Coronary artery (tissue), 2 donors: ENCODE measurements at regions not wholly inside any gene's neighbourhood (a gene's known extent, or its start where the extent isn't known, plus 50 kb on each side); places are given as distances from the start of the nearest gene placed in this dataset.

Experiments used
- DNase-seq: peaks from one replicate; pipeline ENCODE4 v3.0.0-alpha.2; 2017; ENCODE audit warnings: low spot score
- H3K27ac ChIP-seq, 2 donors: fragments of 200-600 bp; sonication (generic); one replicate each; pipeline ENCODE4 v1.5.1; 2016 to 2019
- H3K4me3 ChIP-seq: fragments of 200-600 bp; sonication (generic); 2 replicates; pipeline ENCODE4 v1.5.1; 2016; ENCODE audit warnings: mild to moderate bottlenecking, moderate library complexity
- CTCF ChIP-seq: fragments of 200-600 bp; sonication (generic); IDR thresholded peaks from one replicate; pipeline ENCODE4 v1.5.1; 2019; ENCODE audit warnings: antibody characterized with exemption

- no peak for DNase-seq
- no peak for TF ChIP-seq CTCF
- H3K4me3 ChIP-seq, result no peak overlapping the region
- H3K27ac ChIP-seq, result peak overlapping the region; percentile 73 to 90
These were observed 169.8 kb upstream of the JADE1 start for GRCh38 chr4:128639541-128640270.

- DNase-seq, result no peak
- peak overlapping the region; percentile 90 to 91 for H3K27ac ChIP-seq
These were observed 172.6 kb upstream of the JADE1 start for GRCh38 chr4:128636906-128637305.

GRCh38 chr4:128635955-128636560 is 173.4 kb upstream of the JADE1 start:
- peak overlapping the region; percentile 90 to 91 for H3K27ac ChIP-seq
- H3K4me3 ChIP-seq, result peak overlapping the region; percentile 27
- DNase-seq, result no peak
- no peak for TF ChIP-seq CTCF

More at GRCh38 chr4:128636906-128637305, 172.6 kb upstream of the JADE1 start:
- no peak overlapping the region for H3K4me3 ChIP-seq
- no peak for TF ChIP-seq CTCF

- peak; percentile 98 for DNase-seq
- peak overlapping the region; percentile 90 to 91 for H3K27ac ChIP-seq
- no peak for TF ChIP-seq CTCF
- H3K4me3 ChIP-seq, result peak overlapping the region; percentile 27
These were observed 174.2 kb upstream of the JADE1 start for GRCh38 chr4:128635141-128635954.

GRCh38 chr4:128633067-128633466 is 176.4 kb upstream of the JADE1 start:
- H3K27ac ChIP-seq, result no peak overlapping the region
- DNase-seq, result no peak
- no peak for TF ChIP-seq CTCF
- H3K4me3 ChIP-seq, result no peak overlapping the region

- no peak overlapping the region for H3K4me3 ChIP-seq
- no peak for TF ChIP-seq CTCF
- no peak overlapping the region for H3K27ac ChIP-seq
- no peak for DNase-seq
These were observed 178.6 kb upstream of the JADE1 start for GRCh38 chr4:128630871-128631270.
